ENCODE measurements at regions not wholly inside any gene's neighbourhood (a gene's known extent, or its start where the extent isn't known, plus 50 kb on each side); places are given as distances from the start of the nearest gene placed in this dataset.
"Not testable (repeated sequence)": the region's sequence is repeated elsewhere in the genome, so short reads cannot be mapped to it uniquely, and the experiment has no call there.

DNA sequence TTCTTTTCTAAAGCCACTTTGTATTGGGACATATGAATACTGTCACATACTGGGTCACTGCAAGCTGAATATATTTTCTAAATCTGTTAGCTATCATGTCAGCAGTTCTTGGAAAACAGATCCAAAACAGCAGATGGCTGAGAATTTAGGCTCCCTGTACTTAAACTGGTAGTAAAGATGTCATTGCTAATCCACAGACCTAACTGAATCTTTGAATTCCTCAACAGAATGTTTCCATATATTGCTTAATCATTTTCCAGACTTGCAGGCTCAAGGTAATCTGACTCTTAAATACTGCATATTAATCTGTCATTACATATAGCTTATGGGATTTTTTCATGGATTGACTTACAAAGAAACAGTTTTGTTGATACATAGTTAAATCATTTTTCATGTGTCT, 639.0 kb upstream of the KLHL1 start:
- no peak for DNase-seq

DNA sequence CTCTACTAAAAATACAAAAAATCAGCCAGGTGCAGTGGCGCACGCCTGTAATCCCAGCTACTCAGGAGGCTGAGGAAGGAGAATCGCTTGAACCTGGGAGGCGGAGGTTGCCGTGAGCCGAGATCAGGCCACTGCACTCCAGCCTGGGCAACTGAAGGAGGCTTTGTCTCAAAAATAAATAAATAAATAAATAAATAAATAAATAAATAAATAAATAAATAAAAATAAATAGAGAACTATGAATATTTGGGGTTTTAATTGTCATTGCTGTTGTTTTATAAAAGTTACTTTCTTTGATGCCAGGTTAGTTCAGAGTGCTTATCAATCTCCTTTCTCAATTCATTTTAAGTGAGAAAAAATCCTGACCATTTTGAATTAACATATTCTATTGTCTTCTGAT, 638.2 kb upstream of the KLHL1 start:
- DNase-seq: not testable (repeated sequence)

DNA sequence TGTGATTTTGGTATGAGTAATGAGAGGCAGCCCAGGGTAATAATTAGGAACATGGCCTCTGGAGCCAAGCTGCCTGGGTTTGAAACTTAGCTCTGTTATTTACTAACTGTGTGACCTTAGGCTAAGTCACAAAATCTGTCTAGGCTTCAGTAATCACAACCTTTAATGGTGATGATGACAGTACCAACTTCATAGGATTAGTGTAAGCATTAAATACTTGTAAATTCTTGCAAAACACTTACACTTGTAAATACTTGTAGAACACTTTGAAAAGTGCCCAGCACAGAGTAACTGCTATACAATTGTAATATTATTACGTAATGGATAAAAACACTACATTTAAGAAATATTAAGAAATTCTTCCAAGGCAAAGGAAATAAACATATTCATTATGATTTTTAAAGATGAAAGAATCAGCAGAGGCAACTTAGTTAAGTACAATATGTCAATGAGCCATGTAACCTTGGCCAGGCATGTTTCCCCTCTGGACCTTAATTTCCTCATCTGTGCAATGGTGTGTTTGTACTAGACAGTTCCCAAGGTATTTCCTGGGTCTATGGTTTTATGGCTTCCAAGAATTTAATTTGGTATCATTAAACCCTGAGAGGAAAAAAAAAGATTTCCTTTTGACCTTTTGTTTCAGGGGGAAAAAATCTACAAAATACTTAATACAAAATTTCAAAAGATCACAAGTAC, 628.5 kb upstream of the KLHL1 start:
- no peak for DNase-seq

DNA sequence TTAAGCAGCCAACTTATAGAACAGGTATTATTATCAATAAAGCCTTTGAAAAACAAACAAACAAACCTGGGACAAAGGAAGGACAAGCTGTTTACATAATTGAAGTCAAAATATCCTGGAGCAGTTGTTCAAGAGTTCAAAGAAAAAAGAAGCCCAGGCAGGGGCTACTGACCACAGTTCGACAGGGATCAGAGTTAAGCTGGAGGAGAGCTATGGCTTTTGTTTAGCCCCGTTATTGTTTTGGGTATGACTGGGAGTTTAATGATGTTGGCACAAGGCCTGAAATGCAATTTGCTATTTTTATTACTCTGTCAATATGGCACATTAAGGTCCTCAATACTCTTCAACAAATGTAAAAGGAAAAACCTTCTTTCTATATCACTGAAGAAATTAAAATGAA, 624.4 kb upstream of the KLHL1 start:
- peak; percentile 39 for DNase-seq

DNA sequence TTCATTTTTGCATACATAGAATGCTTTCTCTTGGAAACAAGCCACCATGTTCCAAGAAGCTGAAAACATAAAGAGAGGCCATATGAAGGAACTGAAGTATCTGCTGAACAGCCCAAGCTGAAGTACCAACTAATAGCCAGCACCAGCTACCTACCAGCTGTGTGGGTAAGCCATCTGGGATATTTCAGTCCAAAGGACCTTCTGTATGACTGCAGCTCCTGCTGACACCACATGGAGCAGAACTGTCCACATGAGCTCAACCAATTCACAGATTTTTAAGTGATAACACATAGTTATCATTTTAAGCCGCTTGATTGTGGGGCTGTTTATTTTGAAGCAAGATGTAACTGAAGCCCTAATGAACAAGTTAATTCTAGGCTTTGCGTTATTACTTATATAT, 621.1 kb upstream of the KLHL1 start:
- no peak for DNase-seq

DNA sequence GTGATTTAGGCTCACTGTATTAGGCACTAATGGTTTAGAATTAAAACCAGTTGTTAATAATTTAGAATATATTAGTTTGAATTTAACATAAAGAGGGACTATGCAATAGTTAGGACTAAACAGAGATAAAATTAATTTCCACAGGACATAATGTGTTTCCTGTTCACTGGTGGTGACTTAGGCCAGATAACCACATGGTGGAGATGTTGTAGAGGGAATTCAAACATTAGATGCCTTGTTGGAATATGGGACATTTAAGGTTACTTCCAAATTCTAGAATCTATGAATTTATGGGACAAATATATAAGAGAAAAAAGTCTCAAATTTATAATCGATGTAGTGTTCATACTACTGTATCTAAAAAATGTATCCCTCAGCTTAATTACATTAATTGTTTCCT, 615.5 kb upstream of the KLHL1 start:
- DNase-seq: no peak

DNA sequence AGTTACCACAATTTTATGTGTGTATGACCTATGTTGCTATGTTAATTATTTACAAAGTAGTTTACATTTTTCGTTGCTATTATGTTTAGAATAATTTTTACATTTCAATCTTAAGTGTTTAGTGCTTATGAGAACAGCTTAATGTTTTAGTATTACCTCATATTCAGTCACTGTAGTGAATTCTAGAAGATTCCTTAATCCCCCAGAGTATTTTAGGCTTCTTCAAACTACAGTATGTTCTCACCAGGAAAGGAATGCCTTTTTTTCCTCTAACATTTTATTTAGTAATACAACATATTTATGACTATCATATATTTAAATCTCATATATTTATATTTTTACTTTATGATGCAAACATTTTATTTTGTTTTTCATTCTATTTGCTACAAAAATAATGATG, 612.1 kb upstream of the KLHL1 start:
- no peak for DNase-seq

DNA sequence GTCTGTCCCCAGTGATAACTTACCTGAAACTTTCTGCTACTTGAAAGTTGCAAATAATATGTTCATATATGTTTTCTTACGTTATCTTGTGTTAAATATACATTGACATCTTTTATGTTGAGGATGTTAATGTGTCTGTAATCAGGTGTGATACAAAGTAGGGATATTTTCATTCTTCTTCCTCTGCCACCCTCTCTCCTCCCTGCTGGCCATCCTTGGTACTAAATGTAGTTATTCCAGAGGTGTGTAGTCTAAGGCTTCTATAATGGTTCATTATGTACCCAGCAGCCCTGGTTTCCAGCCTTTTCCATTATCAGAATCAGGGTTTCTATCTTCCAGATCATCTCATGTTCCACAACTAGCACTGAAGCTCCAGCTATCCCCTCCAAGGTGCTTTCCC, 606.7 kb upstream of the KLHL1 start:
- no peak for DNase-seq

DNA sequence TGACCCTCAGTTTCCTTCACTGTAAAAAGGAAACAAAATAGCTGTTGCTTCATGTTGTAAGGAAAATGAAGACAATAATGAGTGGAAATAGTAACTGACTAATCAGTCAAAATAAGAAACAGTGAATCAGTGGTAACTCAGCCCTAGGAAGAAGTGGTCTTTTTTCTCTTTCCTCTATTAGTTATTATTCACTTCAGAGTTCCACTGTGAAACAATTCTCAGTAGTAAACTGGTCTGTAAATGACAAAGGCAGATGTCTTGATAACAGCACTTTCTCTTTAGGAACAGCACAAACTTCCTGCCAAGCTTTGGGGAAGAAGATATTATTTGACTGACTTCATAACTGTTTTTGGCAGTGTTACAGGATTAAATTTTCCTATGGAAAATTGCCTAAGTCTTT, 600.5 kb upstream of the KLHL1 start:
- DNase-seq: no peak

DNA sequence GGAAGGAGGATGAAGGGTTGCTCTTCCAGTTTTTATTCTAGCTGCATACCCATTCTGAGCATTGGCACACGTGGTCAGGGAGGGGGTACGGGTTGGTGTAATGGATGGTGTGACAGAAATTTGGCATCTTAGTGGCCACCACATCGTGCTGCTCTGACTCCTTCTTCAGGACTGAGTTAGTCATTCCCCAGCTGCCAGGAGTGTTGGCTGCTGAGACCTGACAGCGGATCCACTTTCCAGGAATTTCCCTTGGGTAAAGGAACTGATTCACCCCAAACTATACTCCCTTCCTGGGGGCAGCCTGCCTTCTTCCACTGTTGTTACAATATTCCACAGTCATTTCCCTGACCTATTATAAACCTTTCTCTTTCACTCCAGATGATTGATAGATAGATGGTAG, 595.5 kb upstream of the KLHL1 start:
- DNase-seq: no peak

DNA sequence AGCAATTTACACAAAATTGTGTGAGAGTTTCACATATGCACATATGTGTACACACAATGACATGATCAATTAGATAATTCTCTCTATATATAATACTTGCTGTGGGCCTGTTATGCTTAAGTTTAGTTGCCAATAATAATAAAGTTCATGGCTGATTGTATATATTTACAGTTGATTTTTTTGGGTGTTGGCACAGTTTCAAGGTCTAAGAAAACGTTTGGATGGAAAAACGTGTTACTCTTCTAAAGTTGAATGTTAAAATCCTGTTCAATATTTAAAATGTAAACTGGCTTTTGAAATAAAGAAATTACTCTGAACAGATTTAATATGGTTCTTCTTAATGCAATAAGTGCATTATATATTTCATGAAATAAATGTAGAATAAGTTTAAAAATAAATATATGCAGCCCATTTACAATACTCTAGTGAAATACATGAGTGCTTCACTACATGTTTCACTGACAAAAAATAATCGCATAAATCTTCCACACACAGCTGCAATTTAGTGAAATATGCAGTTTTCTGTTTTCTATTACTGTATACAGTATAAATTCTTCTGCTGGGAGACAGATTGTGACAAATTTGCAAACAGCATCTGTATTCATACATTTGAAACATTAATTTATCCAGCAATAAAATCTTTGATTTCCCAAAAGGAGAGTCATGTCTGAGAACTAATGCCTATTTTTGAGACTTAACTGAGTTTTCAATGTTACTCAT, 586.9 kb upstream of the KLHL1 start:
- no peak for DNase-seq

DNA sequence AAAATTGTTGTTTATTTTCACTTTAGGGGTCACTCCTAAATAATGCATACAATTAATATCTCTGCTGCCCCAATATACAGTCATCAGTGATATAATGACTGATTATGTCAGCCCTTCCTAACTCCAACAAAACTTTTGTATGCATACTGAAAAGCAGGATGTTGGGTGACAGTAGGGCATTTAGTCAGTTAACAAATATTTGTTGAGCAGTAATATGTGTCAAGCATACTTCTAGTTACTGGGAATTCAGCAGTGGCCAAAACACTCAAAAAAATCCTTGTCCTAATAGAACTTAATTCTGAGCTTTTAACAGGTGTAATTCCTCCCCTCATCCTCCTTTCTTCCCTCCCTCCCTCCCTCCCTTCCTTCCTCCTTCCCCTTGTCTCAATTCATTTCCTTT, 560.7 kb upstream of the KLHL1 start:
- DNase-seq: no peak

DNA sequence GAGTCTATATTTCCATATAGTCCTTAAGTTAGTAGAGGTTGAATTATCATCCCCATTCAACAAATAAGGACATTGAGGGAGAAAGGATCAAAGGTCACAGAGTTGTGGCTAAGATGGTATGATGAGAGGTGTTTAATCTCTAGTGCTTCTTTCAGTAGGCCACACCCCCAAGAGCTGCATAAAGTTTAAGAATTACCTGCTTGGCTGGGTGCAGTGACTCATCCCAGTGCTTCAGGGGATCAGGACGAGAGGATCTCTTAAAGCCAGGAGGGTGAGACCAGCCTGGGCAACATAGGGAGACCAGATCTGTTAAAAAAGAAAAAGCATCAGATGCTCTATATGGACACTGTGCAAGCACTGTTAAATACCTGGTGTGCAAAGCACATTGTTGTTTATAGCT, 560.0 kb upstream of the KLHL1 start:
- DNase-seq: no peak

DNA sequence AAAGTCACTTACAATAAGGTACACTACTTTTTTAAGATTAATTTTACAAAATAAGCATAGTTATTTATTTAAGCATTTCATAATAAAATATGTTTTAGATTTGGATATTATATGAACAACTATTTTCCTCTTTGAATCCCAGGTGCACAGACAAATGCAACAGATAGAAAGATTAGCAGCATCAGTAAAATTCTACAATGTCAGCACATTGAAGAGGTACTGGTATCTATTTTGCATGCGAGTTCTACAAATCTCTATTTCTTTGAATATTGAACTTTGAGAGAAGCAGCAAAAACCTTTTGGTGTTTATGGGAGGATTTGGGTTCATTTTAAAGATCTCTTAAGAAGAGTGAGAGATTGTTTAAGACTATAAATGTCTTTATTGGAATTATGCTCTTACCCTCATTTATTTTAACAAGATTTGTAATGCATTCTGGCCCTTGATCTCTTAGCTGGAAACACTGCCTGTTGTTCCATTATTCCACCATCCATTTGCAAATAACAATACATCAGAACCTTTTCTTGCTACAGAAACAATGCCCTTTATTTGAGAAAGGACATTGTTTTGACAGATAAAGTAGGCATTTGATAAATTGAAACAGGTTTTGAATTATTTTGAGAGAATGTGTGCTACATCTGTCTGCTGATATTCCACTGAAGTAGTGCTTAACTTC, 558.8 kb upstream of the KLHL1 start:
- DNase-seq: no peak

DNA sequence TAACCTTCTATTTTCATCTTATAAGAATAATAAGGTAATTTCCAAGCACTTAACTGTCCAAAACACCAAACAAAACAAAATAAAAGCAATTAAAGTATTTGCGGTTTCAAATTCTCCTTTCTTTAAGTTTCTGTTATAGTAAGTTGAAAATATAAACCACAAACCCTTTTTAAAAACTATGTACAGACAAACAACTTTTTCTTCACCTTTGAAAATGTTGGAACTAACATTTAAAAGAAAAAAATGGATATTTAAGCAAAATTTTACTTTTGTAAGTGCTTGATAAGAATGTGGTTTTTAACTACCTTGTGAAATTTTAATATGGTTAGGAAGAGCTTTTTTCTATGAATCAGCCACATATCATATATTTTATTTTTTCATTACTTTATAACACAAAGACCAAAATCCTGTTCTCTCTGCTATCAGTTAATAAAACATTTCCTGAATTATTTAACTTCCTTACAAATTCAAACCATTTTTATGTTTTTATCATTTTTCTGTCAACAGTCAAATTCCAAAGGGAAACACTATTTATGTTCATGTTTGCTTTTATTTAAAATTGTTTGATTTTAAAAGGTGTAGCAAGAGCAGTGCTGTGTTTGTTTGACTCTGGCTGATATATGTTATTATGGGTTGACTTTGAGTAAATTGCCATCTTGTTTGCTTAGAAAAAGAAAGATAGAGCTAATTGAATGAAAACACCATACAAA, 554.1 kb upstream of the KLHL1 start:
- DNase-seq: peak; percentile 78

DNA sequence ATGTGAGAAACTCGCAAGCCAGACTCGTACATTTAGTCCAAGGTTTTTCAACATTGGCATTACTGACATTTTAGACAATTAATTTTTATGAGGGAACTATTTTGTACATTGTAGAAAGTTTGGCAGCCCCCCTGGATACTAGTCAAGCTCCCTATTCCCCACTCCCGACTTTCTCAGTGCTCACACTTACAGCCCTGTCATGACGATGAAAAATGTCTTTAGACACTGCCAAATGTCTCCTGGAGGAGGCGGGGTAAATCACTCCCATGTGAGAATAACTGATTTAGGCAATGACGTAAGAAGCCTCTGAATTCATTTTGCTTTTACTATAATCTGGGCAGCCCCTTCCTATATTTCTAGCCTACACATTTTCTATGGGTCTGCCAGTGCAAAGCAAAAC, 535.8 kb upstream of the KLHL1 start:
- no peak for DNase-seq

DNA sequence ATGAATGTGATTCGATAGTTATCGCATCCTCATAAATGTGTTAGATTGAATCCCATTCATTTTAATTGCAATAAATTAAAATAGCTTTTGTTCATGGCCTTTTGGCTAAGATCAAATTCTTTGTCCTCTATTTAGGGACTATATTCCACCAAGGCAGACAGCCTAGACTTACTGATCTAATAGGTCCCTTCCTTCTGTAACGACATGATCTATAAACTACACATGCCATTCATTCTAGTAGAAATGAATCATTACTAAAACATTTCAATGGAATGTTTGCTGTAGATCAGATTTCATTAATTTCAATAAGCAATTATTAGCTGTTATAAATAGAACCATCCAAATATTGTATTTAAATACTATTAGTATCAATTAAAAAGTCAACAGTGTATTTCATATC, 526.6 kb upstream of the KLHL1 start:
- DNase-seq: no peak

DNA sequence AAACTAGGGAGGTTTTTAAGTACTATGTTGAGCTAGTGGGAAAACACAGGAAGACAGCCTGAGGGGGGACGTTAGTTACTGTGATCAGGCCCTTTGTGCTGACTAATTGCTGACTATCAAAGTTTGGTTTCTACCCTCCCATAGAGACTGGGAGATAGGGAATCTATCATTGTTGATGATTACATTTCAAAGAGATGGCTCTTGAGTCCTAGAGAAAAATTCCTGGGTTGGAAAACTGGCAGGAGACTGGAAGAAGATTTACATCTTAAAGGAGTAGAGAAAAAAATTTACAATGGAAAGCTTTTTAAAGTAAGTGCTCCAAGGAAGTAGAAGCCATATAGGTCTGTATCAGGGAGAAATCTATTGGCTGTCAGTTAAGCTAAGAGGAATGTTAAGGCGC, 522.0 kb upstream of the KLHL1 start:
- DNase-seq: no peak

DNA sequence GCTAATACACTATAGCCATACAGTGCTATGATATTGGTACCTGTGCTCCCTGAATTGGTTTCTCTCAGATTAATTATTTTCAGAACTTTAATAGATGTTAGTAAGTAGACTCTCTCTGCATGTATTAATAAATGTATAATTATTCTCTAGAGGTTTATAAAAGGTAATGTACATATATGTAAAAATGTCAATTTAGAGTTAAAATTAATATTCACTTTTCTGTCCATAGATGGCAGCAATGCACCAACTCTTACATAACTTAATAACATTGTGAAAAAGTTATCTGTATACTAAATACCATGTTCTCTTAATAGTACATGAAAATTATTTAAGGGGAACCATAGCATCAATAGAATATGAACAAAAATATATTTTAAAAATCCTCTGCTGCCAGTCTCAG, 515.0 kb upstream of the KLHL1 start:
- DNase-seq: no peak

DNA sequence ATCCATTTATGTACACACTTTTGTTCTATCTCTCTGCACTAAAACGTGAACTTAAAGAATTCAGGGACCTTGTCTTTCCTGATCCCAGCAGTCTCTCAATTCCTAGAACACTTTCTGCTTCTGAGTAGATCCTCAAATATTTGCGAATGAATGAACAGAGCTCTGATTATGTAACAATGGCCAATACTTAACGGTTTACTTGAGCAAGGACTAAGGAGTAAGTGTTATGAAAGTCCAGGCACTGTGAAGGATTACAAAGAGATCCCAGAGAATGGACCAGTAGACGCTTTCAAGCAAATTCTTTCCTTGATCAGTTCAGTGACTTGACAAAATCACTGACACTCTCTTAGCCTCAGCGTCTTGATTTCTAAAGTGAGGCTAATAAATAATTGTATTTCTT, 514.5 kb upstream of the KLHL1 start:
- DNase-seq: no peak

DNA sequence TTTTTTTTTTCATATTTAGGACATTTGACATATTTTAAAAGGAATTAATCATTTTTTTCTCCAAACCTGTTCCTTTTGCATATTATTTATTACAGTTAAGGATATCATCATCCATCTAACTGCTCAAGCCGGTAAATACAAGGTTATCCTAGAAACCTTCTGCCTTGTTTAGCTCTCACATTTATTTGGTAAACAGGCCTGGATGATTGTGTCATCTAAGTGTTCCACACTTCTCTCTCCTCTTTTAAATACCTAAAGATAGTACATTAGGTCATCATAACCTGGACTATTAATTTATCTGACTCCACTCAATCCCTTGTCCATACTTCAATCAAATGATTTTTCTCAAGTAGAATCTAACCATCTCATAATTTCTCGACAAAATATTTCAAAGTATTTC, 511.7 kb upstream of the KLHL1 start:
- no peak for DNase-seq

DNA sequence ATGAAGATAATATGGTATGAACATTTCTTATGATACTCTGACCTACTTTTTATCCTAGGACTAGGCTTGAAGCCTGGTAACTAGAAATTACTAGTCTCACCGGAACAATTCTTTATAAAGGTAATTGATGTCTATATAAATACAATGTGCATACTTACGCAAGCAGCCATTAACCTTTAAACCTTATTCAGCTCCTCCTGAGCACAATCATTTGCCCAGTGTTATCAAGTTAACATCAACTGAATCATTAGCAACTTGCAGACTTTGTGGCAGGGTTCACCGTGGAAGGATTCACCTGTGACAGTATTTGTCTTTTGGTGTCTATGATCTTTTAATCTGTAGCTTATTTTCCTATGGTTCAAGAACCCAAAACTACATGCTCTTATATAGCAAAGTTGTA, 508.6 kb upstream of the KLHL1 start:
- no peak for DNase-seq

DNA sequence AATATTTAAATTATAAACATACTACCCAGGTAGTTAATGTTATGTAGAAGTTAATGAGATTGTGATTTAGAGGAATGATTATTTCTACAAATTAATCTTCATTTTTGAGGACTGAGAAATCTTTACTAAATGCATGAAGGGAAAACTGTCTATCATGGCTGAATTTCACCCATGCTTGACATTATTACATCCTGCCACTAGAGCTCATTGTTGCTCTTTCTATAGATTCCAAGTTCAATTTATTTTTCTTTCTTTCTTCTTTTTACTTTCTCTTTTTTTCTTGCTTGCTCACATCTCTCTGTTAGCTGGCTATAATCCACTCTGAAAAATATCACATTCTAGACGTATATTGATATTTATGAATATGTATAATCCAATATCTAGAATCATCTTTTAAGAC, 505.0 kb upstream of the KLHL1 start:
- no peak for DNase-seq

DNA sequence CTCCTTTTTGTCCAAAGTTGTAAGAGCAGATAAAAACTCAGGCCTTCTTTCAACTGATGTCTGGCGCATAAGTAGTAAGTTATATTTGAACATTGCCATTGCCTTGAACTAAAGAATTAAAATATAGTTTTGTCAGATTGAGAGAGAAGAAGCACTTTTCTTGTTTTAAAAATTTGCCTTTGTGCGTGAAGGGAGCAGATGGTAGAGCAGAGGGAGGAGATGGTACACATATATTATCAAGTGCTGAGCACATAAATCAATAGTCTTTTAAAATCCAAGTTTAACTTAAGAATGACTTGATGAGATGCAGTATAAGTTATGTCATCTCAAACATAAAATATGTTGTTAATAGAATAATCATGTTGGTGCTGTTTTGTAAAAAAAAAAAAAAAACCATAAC, 504.6 kb upstream of the KLHL1 start:
- no peak for DNase-seq
